NCI-H748 (cell line): ENCODE measurements at regions not wholly inside any gene's neighbourhood (a gene's known extent, or its start where the extent isn't known, plus 50 kb on each side); places are given as distances from the start of the nearest gene placed in this dataset.

Source experiments
- DNase-seq: peaks from one replicate; lab custom pipeline; 2025; ENCODE audit not compliant: unreplicated experiment; lab: John Stamatoyannopoulos, UW

- no peak for DNase-seq
Measured at GRCh38 chr2:83085869-83086268, 1373.2 kb downstream of the SUCLG1 start.

- DNase-seq = peak; percentile 97
Measured at GRCh38 chr2:83081826-83082690, 1377.0 kb downstream of the SUCLG1 start.

- peak; percentile 68 for DNase-seq
Measured at GRCh38 chr2:83079007-83079406, 1380.1 kb downstream of the SUCLG1 start.

DNA sequence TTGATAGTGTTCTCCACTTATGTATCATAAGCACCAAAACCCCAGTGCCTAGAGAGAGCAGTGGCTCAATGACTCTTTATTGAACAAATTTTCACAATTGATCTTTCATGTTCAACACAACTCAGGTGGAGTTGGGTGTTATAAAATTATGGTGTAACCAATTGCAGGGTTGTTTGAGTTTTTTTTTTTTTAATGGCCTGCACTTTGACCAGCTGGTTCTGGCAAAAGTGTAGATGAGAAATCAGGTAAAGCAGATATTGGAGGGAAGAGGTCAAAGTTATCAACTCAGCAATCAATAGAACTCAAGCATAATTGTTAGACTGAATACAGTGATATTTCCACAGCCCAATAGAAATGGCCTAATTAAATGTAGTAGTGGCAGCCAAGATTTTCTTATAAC, 1386.3 kb downstream of the SUCLG1 start:
- DNase-seq = no peak

DNA sequence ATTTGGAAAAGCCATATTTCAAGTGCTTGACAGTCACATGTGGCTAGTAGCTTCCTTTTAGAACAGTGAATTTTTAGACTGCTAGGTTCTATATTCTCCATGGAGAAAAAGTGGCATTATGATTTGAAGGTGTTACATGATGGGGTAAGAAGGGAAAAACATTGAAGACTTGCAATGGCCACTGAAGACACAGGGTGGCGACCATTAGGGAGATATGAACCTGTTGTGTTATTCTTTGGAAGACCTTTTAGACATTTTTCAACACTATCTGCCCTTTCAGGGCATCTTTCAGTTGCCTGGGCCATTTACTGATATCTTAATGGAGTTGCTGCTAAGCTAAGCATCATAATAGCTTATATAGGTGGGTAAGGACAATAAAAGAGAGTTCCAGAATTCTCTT, 1387.2 kb downstream of the SUCLG1 start:
- no peak for DNase-seq

DNA sequence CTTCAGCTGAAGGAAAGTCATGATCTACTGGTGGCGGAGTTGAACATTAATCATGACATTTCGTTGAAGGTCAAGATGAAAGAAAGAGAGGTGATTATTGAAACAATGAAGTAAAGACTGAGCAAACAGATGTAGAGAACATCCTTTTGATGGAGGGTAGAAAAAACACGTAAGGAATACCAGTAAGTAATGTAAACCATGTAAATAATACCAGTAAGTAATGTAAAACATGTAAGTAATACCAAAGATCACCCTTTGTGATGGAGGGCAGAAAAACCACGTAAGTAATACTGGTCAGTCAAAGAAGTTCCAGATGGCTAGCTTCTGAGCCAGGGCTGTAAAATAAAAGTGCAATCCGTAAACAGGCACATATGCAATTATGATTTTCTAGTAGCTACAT, 1387.7 kb downstream of the SUCLG1 start:
- DNase-seq = no peak

DNA sequence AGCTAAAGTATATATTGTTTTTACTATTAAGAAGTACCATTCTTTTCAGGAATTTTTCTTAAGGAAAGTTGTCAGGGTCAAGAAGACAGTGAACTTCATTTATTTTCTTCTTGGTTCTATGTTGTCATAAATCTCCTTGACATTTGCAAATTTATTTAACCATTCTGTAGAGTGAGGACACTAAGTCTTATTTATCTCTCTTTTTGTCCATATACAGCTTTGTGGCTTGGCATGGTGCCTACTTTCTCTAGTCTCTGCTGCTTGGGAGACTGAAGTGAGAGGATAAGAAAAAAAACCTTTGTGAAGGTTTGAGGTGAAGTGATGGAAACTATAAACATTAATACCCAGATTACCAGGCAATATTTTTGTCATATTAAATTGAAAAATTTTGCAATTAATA, 1389.4 kb downstream of the SUCLG1 start:
- peak; percentile 8 for DNase-seq

DNA sequence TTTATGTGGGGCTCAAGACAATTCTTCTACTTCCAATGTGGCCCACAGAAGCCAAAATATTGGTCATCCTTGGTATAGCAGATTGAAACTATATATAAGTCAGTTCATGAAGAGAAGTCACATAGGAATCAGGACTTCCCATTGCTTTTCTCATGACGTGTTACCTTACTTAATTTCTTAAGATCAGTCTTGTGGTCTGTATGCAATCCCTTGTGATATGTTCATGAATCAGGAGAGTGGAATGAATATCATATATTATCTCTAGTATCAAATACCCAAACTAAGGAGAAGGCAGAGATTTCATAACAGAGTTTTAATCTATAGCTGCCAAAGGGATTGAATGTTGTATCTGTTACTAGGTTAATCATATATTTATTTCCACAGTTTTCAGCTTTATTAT, 1390.4 kb downstream of the SUCLG1 start:
- no peak for DNase-seq

DNA sequence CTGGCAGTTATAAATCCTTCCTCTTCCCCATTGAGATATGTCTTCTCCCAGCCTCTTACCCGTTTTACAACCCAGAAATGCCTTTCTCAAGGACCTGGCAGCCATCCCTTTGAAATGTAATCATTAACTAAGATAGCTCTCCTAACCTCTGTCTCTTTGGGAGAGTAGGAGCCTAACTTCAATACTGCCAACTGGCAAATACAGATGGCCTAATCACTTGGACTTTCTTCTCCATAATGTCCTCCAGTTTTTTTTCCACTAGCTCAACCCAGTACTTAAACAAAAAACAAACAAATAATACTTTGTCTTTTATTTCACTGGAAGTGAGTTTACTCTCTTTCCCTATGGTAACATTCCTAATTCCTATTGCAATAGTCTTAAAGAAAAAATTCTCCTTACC, 1391.1 kb downstream of the SUCLG1 start:
- no peak for DNase-seq

- no peak for DNase-seq
Measured at GRCh38 chr2:83063933-83064332, 1395.1 kb downstream of the SUCLG1 start.

- DNase-seq = no peak
Measured at GRCh38 chr2:83063511-83063910, 1395.6 kb downstream of the SUCLG1 start.

- no peak for DNase-seq
Measured at GRCh38 chr2:83058683-83059082, 1400.4 kb downstream of the SUCLG1 start.

GRCh38 chr2:83055376-83056010, 1403.6 kb downstream of the SUCLG1 start:
- no peak for DNase-seq

DNA sequence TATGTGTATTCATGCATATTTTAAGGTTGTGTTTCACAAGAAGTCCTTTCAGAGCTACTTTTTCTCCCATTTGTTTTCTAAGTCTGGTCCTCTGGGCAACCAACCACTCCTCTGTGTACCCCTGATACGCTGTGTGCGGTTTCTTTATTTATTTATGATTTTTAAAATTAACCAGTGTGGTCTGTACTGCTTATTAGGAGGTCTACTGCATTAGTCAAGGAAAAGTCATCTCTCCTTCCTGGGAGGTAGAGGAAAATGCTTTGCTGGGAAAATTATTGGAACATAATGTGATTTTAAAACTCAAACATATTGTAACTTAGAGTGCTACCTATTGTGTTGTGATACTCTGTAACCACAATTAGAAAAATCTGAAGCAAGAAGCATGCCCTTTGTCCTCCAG, 1404.3 kb downstream of the SUCLG1 start:
- no peak for DNase-seq

GRCh38 chr2:83051538-83052170, 1407.4 kb downstream of the SUCLG1 start:
- no peak for DNase-seq

- DNase-seq = no peak
Measured at GRCh38 chr2:83042053-83042452, 1417.0 kb downstream of the SUCLG1 start.

- no peak for DNase-seq
Measured at GRCh38 chr2:83022631-83023210, 1436.4 kb downstream of the SUCLG1 start.

DNA sequence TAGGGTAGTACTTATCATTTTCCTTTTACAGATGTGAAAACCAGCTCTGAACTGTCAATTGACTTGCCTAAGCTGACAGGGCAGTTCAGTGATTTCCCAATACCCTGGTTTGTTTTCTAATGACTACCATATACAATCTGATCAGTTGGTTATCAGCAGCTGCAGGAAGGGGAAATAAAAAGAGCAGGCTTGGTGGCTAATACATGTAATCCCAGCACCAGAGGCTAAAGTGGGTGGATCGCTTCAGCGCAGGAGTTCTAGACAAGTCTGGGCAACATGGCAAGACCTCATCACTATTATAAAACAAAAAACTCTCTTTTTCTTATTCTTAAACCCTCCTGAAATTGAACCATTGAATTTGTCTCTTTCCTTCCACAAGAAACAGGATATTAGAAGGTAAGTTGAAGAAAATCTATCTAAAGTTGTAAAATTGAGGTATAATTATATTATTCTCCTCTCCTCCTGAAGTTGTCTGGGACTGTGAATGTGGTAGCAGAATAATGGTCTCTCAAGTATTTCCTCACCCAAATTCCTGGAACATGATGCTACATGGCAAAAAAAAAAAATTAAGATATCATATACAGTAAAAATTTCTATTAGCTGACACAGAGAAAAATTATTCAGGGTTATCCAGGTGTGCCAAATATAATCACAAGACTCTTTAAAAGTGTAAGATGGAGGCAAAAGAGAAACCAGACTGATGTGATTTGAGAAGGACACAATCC, 1441.6 kb downstream of the SUCLG1 start:
- DNase-seq = no peak

DNA sequence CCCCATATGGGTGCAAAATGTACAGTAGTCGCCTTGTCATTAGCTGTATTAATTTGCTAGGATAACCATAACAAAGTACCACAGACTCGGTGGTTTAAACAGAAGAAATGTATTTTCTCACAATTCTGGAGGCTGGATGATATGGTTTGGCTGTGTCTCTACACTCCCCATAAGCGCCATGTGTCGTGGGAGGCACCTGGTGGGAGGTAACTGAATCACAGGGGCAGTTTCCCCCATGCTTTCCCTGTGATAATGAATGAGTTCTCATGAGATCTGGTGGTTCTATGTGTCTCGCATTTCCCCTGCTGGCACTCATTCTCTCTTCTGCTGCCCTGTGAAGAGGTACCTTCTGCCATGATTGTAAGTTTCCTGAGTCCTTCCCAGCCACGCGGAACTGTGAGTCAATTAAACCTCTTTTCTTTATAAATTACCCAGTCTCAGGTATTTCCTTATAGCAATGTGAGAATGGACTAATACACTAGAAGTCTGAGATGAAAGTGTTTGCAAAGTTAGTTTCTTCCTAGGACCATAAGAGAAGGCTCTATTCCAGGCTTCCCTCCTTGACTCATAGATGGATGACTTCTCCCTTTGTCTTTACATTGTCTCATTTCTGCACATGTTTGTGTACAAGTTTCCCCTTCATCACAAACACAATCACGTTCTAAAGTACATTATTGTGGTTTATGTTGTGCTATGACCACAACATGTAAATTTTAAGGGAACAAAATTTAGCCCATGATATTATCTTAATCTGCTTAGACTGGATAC, 1442.6 kb downstream of the SUCLG1 start:
- DNase-seq = no peak

DNA sequence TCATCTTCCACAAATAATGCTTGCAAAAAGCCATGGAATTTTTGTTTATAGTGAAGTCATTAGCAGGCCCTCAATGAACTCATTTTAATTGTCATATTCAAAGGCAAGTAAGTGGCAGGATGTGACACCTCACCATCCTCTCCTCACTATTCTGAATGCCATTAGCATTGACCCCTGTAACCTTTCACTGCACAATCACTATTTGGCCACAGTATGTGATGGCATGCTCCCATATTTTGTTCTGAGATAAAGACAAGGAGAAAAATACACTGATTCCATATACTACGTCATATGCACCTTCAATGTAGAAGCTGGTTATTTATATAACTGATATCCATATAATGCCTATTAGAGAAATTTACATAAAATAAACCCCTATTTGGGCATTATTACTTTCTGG, 1443.2 kb downstream of the SUCLG1 start:
- DNase-seq = no peak
